Superior temporal gyrus (tissue), 1 donor: ENCODE measurements at regions not wholly inside any gene's neighbourhood (a gene's known extent, or its start where the extent isn't known, plus 50 kb on each side); places are given as distances from the start of the nearest gene placed in this dataset.

ENCODE experiments used
- DNase-seq: peaks from one replicate; pipeline ENCODE4 v3.0.0-alpha.2; 2016; ENCODE audit errors: extremely low spot score

DNA sequence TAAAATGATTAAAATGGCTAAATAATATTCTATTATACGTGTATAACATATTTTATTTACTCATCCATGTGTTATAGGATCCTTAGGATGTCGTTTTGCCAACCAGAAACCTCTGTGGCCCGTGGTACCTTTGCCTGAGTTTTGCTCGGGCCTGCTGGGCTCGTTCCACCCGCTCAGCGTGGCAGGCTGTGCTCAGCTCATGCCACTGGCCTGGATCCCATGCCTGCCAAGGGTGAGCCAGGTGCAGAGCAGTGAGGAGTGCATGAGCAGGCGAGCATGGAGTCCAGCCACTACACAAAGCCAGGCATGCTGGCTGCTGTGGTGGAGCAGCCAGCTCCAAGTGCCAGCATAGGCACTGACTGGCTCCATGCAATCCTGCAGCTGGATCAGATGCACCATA is 417.2 kb downstream of the TTLL7 start:
- DNase-seq, result no peak

DNA sequence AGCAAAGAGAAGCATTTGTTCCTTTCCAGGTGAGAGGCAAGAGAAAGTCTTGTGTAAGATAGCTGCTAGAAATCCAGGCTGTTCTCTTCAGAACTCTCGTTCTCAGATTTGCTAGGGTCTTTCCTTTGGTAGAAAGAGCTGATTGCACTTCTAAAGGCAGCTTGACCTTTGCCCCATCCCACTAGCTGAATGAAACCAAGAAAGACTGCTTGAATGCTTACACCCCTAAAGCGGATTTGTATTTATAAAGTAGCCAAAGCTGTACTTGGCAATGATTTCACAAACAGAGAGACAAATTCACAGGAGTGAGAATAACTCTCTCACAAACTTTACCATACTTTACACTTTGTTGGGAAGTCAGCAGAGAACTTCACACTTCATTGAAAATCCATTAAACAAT is 424.1 kb downstream of the TTLL7 start:
- no peak for DNase-seq

DNA sequence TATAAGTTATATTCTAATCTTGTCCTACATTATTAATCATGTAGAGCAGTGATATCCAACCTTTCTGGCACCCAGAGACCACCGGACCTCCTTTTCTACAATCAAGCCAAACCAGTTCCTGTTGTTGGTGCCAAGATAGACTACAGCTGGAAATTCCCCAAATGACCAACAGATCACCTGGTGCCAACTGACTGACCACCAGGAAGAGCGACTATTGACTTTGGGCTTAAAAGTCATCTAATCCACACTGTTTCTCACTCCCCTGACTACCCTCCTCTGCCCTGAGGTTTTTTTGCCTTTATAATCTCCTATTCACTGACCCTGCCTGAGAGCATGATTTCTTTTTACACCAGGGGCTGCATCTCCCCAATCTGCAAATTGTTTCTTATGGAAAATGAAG is 425.2 kb downstream of the TTLL7 start:
- no peak for DNase-seq

DNA sequence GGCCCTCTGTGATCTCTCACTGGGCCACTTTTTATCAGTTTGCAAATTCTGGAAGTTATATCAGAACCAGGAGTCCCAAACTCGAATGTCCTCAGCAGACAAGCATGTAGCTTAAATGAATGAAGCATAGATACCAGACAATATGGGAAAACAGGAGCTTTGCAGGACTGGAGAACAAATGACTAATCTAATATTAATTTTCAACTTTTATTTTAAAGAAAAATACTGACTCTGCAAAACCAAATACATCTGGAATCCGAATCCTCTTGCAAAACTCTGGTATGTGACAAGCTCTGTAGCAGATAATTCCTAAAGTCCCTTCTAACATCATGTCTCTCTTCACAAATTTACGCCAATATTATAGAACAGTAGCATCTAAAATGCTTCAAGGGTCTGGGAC is 427.4 kb downstream of the TTLL7 start:
- DNase-seq, result no peak

DNA sequence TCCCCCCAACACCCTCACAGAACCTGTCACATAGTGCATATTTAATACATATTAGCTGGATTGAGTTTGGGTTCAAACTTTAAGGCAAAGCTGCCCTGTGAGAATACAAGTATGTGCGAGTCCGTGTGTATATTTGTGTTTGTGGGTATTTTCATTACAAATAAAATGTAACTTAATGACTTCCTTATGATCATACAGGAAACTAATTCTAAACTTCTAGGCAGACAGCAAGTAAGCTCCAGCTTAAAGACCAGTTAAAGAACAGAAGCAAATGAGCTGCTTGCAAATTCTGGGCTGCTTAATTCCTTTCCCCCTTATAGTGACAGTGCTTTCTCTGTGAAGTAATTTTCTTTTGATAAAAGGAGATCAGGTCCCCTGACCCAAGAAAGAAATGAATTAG is 437.6 kb downstream of the TTLL7 start:
- DNase-seq, result no peak

DNA sequence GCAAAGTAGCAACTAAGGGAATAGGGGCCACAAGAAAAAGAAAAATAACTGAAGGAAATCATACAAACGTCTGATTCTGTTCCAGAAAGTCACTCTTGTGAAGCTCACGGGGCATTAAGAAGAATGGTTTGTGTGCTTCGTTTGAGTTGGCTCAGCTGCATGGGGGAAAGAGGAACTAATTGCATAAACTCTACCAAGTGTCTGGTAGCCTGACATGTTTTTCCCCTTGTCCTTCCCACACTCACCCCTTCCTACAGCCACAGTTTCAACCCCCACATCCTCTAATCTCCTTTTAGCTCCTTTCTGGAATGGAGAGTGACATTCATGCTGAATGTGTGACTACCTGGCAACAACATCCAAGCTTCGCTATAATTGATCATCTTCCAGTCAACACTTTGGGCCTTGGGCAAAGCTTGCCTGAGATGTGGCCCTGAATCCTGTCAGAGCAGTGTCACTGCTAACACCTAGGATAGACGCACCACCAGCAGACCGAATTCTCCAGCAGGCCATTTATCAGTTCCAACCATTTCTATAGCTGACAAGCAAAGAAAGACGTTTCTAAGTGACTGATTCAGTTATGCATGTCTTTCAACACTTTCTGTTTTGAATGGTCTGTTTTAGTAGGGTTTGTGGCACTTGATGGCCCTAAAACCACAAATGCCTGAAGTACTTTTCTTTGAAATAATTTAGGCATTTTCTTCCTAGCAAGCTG is 439.6 kb downstream of the TTLL7 start:
- DNase-seq, result no peak

DNA sequence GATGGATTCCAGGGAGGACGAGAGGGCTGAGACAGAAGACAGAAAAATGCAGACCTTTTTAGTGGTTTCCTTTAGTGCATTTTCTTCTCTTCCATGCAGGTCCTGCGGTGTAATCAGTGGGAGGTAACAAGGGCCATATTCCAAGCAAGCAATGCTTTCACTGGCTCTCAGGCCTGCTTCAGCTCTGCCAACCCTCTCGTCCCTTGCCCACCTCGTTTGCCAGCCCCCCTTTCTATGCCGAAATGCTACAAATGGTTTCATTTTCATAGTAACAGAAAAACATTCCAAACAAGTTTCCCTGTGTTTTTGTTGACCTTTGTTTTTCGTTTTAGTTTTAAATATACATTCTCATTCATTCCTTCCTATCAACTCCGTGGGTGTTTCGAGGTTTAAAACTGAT is 443.1 kb downstream of the TTLL7 start:
- DNase-seq, result no peak

DNA sequence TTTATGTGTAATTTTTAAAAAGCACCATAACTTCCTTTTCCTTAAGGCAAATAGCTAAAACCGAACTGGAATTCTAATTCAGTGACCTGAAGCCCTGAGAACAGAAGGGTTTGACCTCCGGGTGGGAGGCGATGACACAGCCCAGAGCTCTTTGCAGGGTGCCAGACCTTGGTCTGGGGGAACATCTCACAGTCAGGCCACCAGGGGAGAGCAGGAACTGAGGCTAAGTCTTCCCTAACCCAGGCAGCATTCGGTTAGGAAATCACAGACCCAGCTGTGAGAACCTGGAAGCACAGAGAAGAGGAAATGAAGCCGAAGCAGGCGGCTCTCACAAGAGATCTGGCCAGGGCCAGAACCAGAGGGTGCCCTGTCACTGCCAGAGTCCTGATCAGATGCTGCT is 444.8 kb downstream of the TTLL7 start:
- no peak for DNase-seq

DNA sequence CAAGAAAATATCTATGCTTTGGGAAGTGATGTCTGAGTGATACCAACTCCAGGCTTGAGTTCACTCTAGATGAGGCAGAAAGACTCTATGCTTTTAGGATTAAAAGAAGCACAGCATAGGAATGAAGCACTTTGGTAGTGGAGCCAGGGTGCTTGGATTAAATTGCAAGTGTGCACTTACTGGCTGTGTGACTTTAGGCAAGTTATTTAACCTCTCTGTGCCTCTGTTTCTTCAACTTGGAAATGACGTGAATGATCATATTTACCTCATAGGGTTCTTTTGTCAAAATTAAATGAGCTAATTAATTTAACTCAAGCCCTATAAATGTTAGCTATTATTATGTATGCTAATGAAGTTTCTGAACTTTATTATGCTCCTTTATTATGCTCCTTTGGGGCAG is 446.1 kb downstream of the TTLL7 start:
- no peak for DNase-seq

DNA sequence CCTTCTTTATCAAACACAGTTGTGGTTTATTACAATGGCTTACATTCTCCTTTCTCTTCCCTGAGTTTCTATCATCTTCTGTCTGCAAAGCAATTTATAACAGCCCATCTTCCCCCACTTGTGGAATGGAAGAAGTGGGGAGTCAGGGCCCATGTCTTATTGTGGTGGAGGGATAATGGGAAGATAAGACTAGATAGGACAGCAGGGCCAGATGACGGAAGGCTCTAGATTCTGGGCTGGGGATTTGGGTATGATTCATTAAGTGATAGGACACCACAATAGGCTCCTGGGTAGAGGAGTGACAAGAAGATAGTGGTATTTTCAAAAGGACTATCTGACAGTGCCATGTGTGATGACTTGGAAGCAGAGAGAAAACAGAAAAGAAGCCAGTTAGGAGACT is 450.6 kb downstream of the TTLL7 start:
- DNase-seq, result no peak

DNA sequence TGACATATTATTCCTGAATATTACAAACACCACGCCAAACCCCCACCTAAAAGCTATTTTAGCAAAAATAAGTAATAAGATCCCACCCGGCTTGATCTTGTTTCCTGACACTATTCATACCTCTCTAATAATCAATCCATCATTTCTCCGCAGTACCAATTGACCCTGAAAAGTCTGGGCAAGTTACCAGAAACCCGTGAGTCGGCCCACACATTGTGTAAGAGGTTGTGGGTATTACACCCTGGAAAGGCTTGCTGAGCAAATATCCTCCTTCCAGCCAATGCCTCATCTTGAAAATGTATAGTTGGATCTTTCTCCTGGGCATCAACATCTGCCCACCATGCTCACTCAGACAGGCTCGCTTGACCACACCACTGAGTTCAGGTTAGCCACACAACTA is 451.0 kb downstream of the TTLL7 start:
- no peak for DNase-seq

DNA sequence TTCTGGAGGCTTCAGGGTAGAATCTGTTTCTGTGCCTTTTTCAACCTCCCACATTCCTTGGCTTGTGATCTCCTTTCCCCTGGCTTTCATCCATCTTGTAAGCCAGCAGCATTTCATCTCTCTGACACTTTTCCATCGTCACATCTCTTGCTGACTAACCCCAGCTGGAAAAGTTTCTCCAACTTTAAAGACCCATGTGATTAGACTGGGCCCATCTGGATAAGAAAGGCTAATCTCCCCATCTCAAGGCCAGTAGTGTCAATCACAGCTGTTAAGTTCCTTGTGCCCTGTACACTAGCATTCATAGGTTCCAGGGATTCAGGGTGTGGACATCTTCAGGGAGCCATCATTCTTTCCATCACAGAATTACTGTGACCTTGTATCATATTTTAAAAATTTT is 452.1 kb downstream of the TTLL7 start:
- no peak for DNase-seq

DNA sequence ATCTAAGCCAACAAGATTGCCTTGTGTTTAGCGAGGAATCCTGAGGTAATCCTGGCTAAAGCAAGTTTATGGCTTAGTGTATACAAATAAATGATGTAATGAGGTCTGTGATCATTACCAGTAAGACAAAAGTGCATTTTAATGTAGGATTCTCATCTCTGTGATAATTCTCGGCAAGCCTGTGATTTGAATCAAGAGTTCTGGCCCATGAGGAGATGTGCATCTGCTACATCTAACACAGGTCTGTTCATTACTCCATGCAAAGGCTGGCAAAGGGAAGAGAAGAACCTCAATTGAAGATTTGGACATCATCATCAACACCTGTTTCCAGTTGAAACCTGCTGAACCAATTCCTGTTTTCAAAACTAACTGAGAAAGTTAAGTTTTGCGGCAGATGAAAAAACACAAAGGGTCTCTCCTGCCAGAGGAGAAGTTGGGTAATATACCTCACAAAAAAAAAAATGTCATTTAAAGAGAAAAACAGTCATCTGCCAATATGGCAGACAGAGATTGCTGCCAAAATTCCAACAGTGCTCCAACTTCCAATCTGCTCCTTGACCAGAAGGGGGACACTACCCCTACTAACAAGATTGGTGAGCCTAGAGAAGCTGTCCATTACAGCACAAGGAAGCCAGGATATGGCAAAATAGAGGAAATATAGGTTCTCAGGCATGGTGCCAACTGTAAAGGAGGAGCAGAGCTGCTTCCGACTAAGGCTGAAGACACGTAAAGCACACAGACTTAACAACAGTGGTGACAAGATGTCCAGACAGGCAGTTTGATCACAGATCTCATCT is 453.7 kb downstream of the TTLL7 start:
- DNase-seq, result no peak

DNA sequence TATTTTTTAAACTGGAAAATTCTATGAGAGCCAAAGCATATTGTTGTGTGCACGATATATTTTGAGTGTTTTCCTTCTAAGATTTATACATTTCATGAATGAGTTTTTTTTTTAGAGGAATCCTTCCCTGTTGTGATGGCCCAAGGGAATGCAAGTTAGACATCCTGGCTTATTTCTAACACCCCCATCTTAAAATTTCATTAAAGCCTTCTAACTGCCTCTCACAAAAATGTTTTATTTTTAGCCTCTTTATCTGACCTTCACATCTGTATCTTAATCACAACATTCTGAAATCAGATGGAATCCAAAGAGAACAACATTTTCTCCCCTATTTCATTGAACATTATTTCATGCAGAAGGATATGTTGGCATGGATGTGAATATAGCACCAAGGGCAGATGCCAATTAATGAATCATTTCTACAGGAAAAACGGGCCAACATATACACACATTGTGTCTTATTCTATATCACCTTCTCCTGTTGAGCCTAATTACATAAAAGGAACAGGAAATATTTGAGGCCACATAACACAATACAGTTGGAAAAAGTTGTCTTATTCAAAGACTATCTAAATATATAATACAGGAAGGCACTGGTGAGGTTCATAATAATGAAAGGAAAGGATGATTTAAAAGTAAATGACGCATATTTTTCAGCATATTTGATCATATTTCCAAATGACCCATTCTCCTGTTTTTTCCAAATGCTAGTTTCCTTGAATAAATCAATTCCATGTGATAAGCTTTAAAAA is 455.5 kb downstream of the TTLL7 start:
- DNase-seq, result no peak

DNA sequence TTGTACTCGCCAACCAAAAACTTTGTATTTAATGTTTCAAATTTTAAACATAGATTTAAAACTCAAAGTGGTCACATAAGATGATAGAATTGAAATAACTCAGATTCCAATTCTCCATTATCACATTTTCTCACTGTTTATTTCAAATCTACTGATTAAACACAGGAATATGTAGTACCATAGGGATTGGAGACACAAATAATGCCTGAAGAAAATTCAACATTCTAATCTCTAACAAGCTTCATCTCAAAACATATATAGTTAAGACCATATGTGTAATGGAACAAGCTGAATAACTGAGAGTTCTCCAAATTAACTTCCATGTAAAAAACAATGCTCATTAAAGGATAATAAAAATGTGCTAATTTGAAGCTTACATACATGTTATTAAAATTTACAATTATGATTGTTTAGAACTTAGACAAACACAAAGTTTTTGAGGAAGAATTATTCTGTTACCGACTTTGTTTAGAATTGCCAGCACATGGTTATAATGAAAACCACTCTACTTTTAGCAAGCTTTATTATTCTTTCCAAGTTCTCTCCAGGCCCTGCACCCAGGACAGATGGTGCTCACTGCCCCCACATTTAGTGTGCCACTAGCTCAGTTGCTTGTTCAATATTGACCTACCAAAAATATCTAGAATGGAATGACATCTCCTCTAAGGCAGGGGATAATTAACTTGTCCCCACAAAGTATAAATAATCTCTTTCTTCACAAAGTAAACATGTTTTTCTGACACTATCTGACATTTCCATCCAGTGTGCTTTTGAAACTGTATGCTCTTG is 467.2 kb downstream of the TTLL7 start:
- no peak for DNase-seq

DNA sequence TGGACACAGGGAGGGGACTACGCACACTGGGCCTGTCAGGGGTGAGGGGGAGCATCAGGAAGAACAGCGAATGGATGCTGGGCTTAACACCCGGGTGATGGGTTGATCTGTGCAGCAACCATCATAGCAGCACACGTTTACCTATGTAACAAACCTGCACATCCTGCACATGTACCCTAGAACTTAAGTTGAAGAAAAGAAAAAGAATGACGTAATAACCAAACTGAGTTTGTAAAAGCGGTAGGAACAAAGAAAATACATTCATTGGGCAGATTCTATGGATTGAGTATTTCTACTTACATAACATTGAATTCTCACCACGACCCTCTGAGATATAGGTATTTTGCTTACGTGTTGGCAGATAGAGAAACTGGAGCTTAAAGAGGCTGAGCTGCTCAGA is 468.4 kb downstream of the TTLL7 start:
- DNase-seq, result no peak

DNA sequence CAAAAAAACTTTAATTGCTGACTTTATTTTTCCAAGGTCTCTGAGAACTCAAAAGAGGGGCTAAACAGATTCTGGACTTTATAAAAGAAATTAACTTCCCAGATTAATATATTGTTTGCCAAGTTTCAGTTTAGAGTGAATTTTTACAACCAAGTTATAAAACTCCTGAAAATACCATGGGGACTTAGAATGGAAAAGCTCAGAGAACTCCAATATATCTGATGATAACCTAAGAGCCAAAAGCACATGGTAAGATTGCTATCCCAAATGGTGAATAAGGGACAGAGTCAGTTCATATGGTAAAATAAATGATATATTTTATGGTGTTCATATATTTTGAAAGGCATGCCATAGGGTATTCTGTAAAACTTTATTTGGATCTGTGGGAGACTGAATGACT is 470.9 kb downstream of the TTLL7 start:
- DNase-seq, result no peak

DNA sequence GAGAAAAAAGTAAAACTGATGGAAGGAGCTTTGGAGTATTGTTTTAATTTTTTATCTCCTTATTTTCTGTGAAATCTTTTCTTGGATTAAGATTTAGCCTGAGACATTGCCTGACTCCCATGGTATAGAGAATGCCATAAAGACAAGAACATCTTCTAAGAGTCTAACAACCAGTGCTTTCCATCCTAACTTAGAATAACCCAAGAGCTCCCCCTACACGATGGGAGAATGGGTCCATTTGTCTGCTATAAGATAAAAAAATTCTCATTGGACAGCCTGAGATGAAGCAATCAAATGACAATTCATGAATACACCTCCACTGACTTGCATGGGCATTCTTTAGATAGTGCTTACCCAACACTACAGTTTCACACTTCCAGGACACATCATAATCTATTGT is 478.1 kb downstream of the TTLL7 start:
- DNase-seq, result no peak

DNA sequence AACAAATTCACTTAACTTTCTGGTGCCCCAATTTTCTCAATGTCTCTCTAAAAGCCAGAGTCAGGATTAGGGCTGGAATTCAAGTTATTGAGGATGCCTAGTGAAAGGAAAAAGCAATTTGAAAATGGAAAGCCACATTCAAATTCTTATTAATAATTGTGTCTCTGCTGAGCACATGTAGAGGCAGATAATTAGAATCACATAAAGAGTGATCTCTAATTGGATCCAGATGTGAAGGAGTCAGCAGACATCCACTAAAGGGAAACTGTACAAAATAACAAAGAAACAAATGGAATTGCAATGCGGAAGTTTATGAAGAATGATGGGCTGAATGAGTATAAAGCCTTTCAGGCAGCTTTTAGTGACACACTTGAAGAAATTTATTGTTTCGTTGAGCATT is 482.6 kb downstream of the TTLL7 start:
- DNase-seq, result no peak

DNA sequence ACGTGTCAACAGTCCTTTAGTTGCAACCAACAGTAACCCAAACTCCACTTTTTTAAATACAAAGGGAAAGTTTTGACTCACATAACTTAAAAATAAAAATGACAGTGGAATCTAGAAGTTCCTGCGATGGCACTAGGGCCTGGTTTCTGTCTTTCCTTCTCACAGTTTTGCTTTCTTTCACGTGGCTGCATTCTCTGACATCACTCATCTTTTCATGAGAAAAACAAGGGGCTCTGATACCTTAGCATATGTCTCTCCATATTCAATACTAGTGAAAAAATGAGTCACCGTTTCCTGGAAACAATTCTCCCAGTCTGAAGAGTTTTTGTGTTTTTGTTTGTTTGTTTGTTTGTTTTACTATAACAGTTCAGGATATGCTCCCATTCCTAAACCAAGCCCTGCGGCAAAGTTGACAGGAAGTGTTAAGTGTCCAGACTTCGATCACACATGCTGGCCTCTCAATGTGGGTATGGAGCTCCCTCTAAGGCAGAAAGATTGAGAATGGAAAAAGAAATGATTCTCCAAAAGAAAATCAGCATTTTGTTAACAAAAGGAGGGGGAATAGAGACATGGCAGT is 483.3 kb downstream of the TTLL7 start:
- no peak for DNase-seq

DNA sequence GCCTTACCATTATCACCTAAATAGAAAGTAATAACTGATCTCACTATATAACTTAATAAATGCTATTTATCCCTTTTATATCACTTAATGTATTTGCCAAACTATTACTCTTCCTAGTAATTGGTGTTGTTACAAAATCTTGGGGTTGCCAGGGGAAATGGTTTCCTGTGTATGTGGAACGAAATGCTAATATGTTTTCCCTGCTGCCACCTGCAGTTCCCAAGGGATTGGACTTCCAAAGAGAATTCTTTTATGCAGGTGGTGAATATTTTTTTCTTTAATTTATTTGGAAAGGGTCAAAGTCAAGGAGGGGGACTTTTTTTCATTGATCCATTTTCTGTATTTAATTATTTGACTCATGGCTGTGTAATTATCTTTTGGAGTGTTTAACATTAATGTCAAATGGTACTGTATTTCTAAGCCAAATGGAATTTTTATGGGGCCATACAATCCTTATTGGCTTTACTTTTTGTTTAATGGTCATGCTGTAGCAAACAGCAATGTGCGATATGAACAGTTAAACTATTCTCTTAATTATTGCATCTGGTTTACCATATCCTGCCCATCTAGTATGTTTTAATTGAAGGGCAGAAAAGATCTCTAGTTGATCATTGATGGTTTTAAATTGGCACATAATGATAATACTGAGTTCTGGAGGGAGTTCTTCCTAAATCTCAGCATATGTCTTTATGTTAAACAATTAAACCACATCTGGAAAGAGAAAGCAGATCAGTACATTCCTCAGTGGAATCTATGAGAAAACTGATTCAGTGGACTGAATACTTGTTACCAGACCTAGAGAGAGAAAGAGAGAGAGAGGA is 486.3 kb downstream of the TTLL7 start:
- DNase-seq, result no peak
